A549 (cell line): ENCODE measurements at regions not wholly inside any gene's neighbourhood (a gene's known extent, or its start where the extent isn't known, plus 50 kb on each side); places are given as distances from the start of the nearest gene placed in this dataset.
"Not testable (repeated sequence)": the region's sequence is repeated elsewhere in the genome, so short reads cannot be mapped to it uniquely, and the experiment has no call there.

Source experiments
- ATAC-seq, 2 experiments: fragments of 200-7000 bp in 1 of 2; fragments of >200 bp in 1 of 2; cut with Nextera tagmentation in 1 of 2; cut with Tn5 transposase in 1 of 2; 3 replicates each; pipeline versions ENCODE4 v1.8.0 to v1.9.1; 2018 to 2020; ENCODE audit warnings: mild to moderate bottlenecking in 1 of 2, moderate library complexity in 1 of 2
- CTCF ChIA-PET: fragments of 300-600 bp; sonication (Branson Sonifier 250); formaldehyde crosslinking; extraction: SDS; loops from one replicate; lab custom pipeline; 2021; ENCODE audit warnings: antibody characterized with exemption, inconsistent platforms; lab: Yijun Ruan, JAX
- POLR2A ChIA-PET: fragments of 350-600 bp; formaldehyde crosslinking; extraction: SDS; loops from one replicate; lab custom pipeline; 2021; ENCODE audit warnings: antibody characterized with exemption, inconsistent platforms; lab: Yijun Ruan, JAX
- DNase-seq, 2 experiments: peaks; one replicate each; pipeline versions ENCODE4 v3.0.0 to v3.0.0-alpha.2; 2011 to 2016; ENCODE audit warnings: low read depth in 1 of 2, low spot score in 1 of 2
- FAIRE-seq: peaks from 2 replicates; lab custom pipeline; 2011; peaks lifted over from hg19 to GRCh38; lab: Jason Lieb, UNC
- H3K27ac ChIP-seq, 2 experiments: fragments of >200 bp; sonication (Bioruptor Twin); formaldehyde crosslinking; 3 replicates each; pipeline ENCODE4 v1.5.1; 2016 to 2017
- H3K4me1 ChIP-seq: fragments of >200 bp; sonication (Bioruptor Twin); formaldehyde crosslinking; 3 replicates; pipeline ENCODE4 v1.6.1; 2016
- H3K4me2 ChIP-seq: fragments of >200 bp; sonication (Bioruptor Twin); formaldehyde crosslinking; 3 replicates; pipeline ENCODE4 v1.6.1; 2016
- H3K4me3 ChIP-seq: fragments of >200 bp; sonication (Bioruptor Twin); formaldehyde crosslinking; 3 replicates; pipeline ENCODE4 v1.5.1; 2016
- H3K9me3 ChIP-seq: fragments of >200 bp; sonication (Bioruptor Twin); formaldehyde crosslinking; 3 replicates; pipeline ENCODE4 v1.6.1; 2016
- ATOH8 ChIP-seq: fragments of 250-450 bp; sonication (Bioruptor Pico); IDR thresholded peaks from 2 replicates; pipeline ENCODE4 v1.5.0; 2020; ENCODE audit warnings: low read depth, mild to moderate bottlenecking, moderate library complexity
- BCL3 ChIP-seq: fragments of >200 bp; sonication (Bioruptor Twin); formaldehyde crosslinking; IDR thresholded peaks from 3 replicates; pipeline ENCODE4 v1.6.1; 2016
- CBX8 ChIP-seq: fragments of 200-600 bp; sonication (generic); IDR thresholded peaks from 2 replicates; pipeline ENCODE4 v1.6.1; 2016
- CTCF ChIP-seq: fragments of >200 bp; sonication (Bioruptor Twin); formaldehyde crosslinking; IDR thresholded peaks from 3 replicates; pipeline ENCODE4 v1.5.1; 2016
- EHF ChIP-seq: fragments of 250-450 bp; sonication (Bioruptor Pico); IDR thresholded peaks from 2 replicates; pipeline ENCODE4 v1.5.0; 2020; ENCODE audit warnings: mild to moderate bottlenecking
- FOSL2 ChIP-seq, 2 experiments: fragments of 450-650 bp in 1 of 2; fragments of >200 bp in 1 of 2; sonication (Bioruptor Twin) in 1 of 2; formaldehyde crosslinking; IDR thresholded peaks; 2 replicates each; pipeline versions ENCODE4 v1.5.0 to v1.6.1; 2016 to 2020; ENCODE audit warnings: mild to moderate bottlenecking in 1 of 2, moderate library complexity in 1 of 2
- GATA3 ChIP-seq: IDR thresholded peaks from 2 replicates; pipeline ENCODE4 v1.6.1; 2012; ENCODE audit warnings: borderline replicate concordance
- HOXB5 ChIP-seq: fragments of 250-450 bp; sonication (Bioruptor Pico); IDR thresholded peaks from 2 replicates; pipeline ENCODE4 v1.5.0; 2020; ENCODE audit warnings: mild to moderate bottlenecking, moderate library complexity
- JUN ChIP-seq, 2 experiments: fragments of >200 bp; sonication (Bioruptor Twin); formaldehyde crosslinking; IDR thresholded peaks; 2 replicates in 1 of 2; 3 replicates in 1 of 2; pipeline ENCODE4 v1.6.1; 2016 to 2017
- JUNB ChIP-seq: fragments of >200 bp; sonication (Bioruptor Twin); formaldehyde crosslinking; IDR thresholded peaks from 2 replicates; pipeline ENCODE4 v1.6.1; 2016
- KDM1A ChIP-seq: fragments of 200-600 bp; sonication (generic); IDR thresholded peaks from 2 replicates; pipeline ENCODE4 v1.6.1; 2016; ENCODE audit warnings: low read depth, mild to moderate bottlenecking
- KDM5A ChIP-seq: fragments of 200-600 bp; sonication (generic); IDR thresholded peaks from 2 replicates; pipeline ENCODE4 v1.6.1; 2016; ENCODE audit warnings: antibody characterized with exemption, mild to moderate bottlenecking
- MAFK ChIP-seq: fragments of 450-650 bp; IDR thresholded peaks from 2 replicates; pipeline ENCODE4 v1.6.1; 2014; ENCODE audit not compliant: partially characterized antibody
- NR3C1 ChIP-seq: fragments of >200 bp; sonication (Bioruptor Twin); formaldehyde crosslinking; IDR thresholded peaks from 3 replicates; pipeline ENCODE4 v1.6.1; 2017
- POLR2A ChIP-seq: IDR thresholded peaks from 2 replicates; pipeline ENCODE4 v1.6.1; 2012; ENCODE audit warnings: mild to moderate bottlenecking, low read length
- POLR2AphosphoS2 ChIP-seq: conservative IDR thresholded peaks from 2 replicates; pipeline ENCODE4 v1.6.1; 2012; ENCODE audit warnings: low read length, improper control_type of control experiment, inconsistent platforms
- RAD21 ChIP-seq, 2 experiments: fragments of >200 bp in 1 of 2; sonication (Bioruptor Twin) in 1 of 2; formaldehyde crosslinking in 1 of 2; IDR thresholded peaks in 1 of 2; conservative IDR thresholded peaks in 1 of 2; 2 replicates in 1 of 2; 3 replicates in 1 of 2; pipeline ENCODE4 v1.6.1; 2012 to 2018; ENCODE audit warnings: inconsistent platforms in 1 of 2
- RFX5 ChIP-seq: fragments of 450-650 bp; IDR thresholded peaks from 2 replicates; pipeline ENCODE4 v1.7.1; 2014; ENCODE audit warnings: antibody characterized with exemption, mild to moderate bottlenecking, moderate library complexity
- RNF2 ChIP-seq: fragments of 200-600 bp; sonication (generic); IDR thresholded peaks from 2 replicates; pipeline ENCODE4 v1.6.1; 2016; ENCODE audit warnings: low read depth, mild to moderate bottlenecking, antibody characterized with exemption, moderate library complexity, borderline replicate concordance
- SREBF2 ChIP-seq: fragments of 450-650 bp; IDR thresholded peaks from 2 replicates; pipeline ENCODE4 v1.6.1; 2014; ENCODE audit warnings: mild to moderate bottlenecking, moderate library complexity
- TFCP2L1 ChIP-seq: fragments of 250-450 bp; sonication (Bioruptor Pico); IDR thresholded peaks from 2 replicates; pipeline ENCODE4 v1.5.0; 2021; ENCODE audit warnings: mild to moderate bottlenecking
- ZNF302 ChIP-seq: fragments of 250-450 bp; sonication (Bioruptor Pico); IDR thresholded peaks from 2 replicates; pipeline ENCODE4 v1.9.0; 2021; ENCODE audit warnings: inconsistent platforms, mild to moderate bottlenecking, moderate library complexity
- WGBS: methylation state at CpG from one replicate; pipeline ENCODE4 v1.1.6; 2017; ENCODE audit errors: missing lambda C conversion rate; 5-methylcytosine and 5-hydroxymethylcytosine counted together

- ATAC-seq, DNase-seq, POLR2A ChIA-PET, H3K27ac ChIP-seq, FAIRE-seq, H3K4me2 ChIP-seq, H3K4me3 ChIP-seq, CTCF ChIA-PET, H3K9me3 ChIP-seq: not testable (repeated sequence)
- peaks cover 31% of the 10 kb centered on the region for H3K4me1 ChIP-seq
- 86% methylated on average over 7 of the region's 7 CpGs for WGBS
Observed at GRCh38 chr1:221966888-221967287, 225.0 kb upstream of the DUSP10 start.

- H3K4me3 ChIP-seq, CTCF ChIA-PET, POLR2A ChIA-PET, DNase-seq, FAIRE-seq, ATAC-seq, H3K9me3 ChIP-seq: not testable (repeated sequence)
- WGBS: 54% methylated on average over 5 of the region's 6 CpGs
- H3K4me2 ChIP-seq: peak overlapping the region; percentile 54
- H3K4me1 ChIP-seq: peaks cover 41% of the 10 kb centered on the region
- H3K27ac ChIP-seq: peak overlapping the region; percentile 68 to 80
Observed at GRCh38 chr1:221965891-221966290, 224.0 kb upstream of the DUSP10 start.

- CTCF ChIA-PET: no interaction called here
- TF ChIP-seq JUNB (peak; percentile 75), POLR2AphosphoS2 (no peak), GATA3 (peak; percentile 35; the same call in 1 of the 2 replicates), ATOH8 (CRISPR knock-in tag) (no peak), POLR2A (no peak), FOSL2 (IDR thresholded peaks at IDR 0.05) (peak; percentile 74), FOSL2 (CRISPR knock-in tag; IDR thresholded peaks at IDR 0.05) (peak; percentile 71), CBX8 (no peak), RAD21 (conservative IDR thresholded peaks at IDR 0.05 in 1 of 2, IDR thresholded peaks at IDR 0.05 in 1 of 2) (0 out of 5 replicates have a peak, but pooled peaks of 1 of the 2 experiments have one; percentile 21)
- POLR2A ChIA-PET: no interaction called here
- H3K4me1 ChIP-seq: peaks cover 46% of the 10 kb centered on the region
- ATAC-seq (peak; percentile 66 to 78; a peak in 4 of 6 replicates), DNase-seq (peak in 1 of 2 experiments; percentile 54), FAIRE-seq (no peak)
- H3K4me3 ChIP-seq: no peak overlapping the region
- peak overlapping the region; percentile 54 for H3K4me2 ChIP-seq
- no peaks in the 10 kb centered on the region for H3K9me3 ChIP-seq
- peak overlapping the region; percentile 68 to 80 for H3K27ac ChIP-seq
- WGBS: 35% methylated on average over 3 of the region's 3 CpGs
Observed at GRCh38 chr1:221965252-221965651, 223.4 kb upstream of the DUSP10 start.

GRCh38 chr1:221963742-221964141 lies 221.9 kb upstream of the DUSP10 start:
- CTCF ChIA-PET: interaction anchor here (0.6 to 1.3 kb wide), 2 partner anchors 16 to 61 kb away, joined by 3 read pairs; no protein-coding TSS in a partner anchor
- TF ChIP-seq RNF2: no peak
- no peak for TF ChIP-seq KDM1A
- TF ChIP-seq ZNF302 (CRISPR knock-in tag): no peak
- no peak for TF ChIP-seq MAFK
- no peak for TF ChIP-seq HOXB5 (CRISPR knock-in tag)
- no peak for TF ChIP-seq TFCP2L1 (CRISPR knock-in tag)
- TF ChIP-seq RFX5: no peak
- TF ChIP-seq NR3C1: no peak
- no peak for TF ChIP-seq EHF (CRISPR knock-in tag)
- no peak for TF ChIP-seq JUN (IDR thresholded peaks at IDR 0.05)
- TF ChIP-seq KDM5A: no peak
- no peak for TF ChIP-seq SREBF2
- TF ChIP-seq CTCF: no peak
- no peak for TF ChIP-seq BCL3
- TF ChIP-seq ATOH8 (CRISPR knock-in tag): no peak
- TF ChIP-seq, all 56 proteins: peak for 0
- H3K4me3 ChIP-seq: no peak overlapping the region
- H3K27ac ChIP-seq: peak overlapping the region; percentile 10 to 49; a peak in 1 of 6 replicates
- no peak overlapping the region for H3K4me2 ChIP-seq
- DNase-seq: no peak
- peaks cover 43% of the 10 kb centered on the region for H3K4me1 ChIP-seq
- WGBS: 76% methylated on average over 1 of the region's 1 CpG
- no peak for ATAC-seq
- POLR2A ChIA-PET: interaction anchor here (0.6 kb wide), 1 partner anchor 469 kb away, joined by 3 read pairs; no protein-coding TSS in a partner anchor
- FAIRE-seq: no peak
- no peaks in the 10 kb centered on the region for H3K9me3 ChIP-seq
